GM12872 (cell line): ENCODE measurements at regions not wholly inside any gene's neighbourhood (a gene's known extent, or its start where the extent isn't known, plus 50 kb on each side); places are given as distances from the start of the nearest gene placed in this dataset.
A peak's percentile ranks its signal among the peaks of the same experiment; 100 is the strongest.

ENCODE experiments used
- TF ChIP-seq, protein P1 (sequence below): IDR thresholded peaks from 3 replicates; pipeline ENCODE4 v1.5.1; 2011; ENCODE audit warnings: low read depth, mild to moderate bottlenecking, low read length, moderate library complexity; ENCODE audit not compliant: insufficient read depth

- TF ChIP-seq, protein P1, sequence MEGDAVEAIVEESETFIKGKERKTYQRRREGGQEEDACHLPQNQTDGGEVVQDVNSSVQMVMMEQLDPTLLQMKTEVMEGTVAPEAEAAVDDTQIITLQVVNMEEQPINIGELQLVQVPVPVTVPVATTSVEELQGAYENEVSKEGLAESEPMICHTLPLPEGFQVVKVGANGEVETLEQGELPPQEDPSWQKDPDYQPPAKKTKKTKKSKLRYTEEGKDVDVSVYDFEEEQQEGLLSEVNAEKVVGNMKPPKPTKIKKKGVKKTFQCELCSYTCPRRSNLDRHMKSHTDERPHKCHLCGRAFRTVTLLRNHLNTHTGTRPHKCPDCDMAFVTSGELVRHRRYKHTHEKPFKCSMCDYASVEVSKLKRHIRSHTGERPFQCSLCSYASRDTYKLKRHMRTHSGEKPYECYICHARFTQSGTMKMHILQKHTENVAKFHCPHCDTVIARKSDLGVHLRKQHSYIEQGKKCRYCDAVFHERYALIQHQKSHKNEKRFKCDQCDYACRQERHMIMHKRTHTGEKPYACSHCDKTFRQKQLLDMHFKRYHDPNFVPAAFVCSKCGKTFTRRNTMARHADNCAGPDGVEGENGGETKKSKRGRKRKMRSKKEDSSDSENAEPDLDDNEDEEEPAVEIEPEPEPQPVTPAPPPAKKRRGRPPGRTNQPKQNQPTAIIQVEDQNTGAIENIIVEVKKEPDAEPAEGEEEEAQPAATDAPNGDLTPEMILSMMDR: no peak
These were observed 155.6 kb downstream of the NUF2 start for GRCh38 chr1:163477276-163477830.

DNA sequence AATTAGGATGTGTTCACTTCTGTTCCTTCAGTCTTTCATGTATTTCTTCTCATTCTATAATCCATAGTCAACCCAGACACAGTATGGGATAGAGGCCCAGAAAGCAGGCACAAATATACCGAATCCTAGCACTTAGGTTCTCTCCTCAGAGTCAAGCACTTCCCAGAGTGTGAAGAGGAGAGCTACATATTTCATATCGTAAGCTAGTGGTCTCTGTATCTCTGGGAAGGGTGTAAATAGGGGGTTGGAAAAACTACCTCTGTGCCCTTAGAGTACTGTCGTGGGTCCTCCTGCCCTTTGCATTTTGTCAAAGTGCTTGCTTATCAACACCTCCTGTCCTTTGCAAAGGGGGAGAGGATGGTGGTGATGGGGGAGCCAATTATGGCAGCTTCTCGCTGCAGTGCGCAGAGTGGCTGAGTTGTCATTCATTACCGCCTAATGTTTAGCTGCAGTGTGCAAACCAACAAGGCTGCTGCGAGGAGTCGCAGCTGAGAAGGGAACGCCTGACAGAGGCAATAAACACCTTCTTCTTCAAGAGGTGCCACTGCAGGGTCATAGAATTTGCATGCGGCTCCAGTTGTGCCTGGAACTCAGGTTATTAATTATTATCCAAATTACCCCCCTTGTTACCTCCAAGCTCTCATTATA lies 182.7 kb downstream of the NUF2 start:
- TF ChIP-seq, protein P1: no peak

DNA sequence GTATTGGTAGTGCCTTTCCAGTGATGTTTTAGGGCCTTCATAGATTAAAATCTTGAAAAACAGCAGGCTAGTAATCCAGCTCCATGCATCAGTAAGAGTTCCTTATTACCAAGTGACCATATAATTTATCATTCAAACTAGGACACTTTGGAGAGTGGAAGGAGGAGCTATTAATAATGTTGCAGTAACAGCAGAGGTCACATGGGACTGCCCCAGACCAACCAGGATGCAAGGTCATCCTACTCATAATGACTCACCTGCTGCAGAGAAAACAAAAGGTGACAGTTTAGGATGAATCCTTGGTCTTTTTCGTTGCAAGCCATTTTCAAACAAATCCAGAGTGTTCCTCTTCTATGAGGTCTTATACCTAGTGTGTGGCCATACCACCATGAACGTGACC lies 187.4 kb downstream of the NUF2 start:
- TF ChIP-seq, protein P1: no peak

- TF ChIP-seq, protein P1: no peak
These were observed 190.7 kb downstream of the NUF2 start for GRCh38 chr1:163512349-163512989.

- TF ChIP-seq, protein P1: no peak
These were observed 201.7 kb downstream of the NUF2 start for GRCh38 chr1:163523375-163524029.

GRCh38 chr1:163528710-163529348 lies 207.1 kb downstream of the NUF2 start:
- TF ChIP-seq, protein P1: peak; percentile 48

- TF ChIP-seq, protein P1: no peak
These were observed 209.6 kb downstream of the NUF2 start for GRCh38 chr1:163531345-163531744.
